GM23338 (cell line): ENCODE measurements at regions not wholly inside any gene's neighbourhood (a gene's known extent, or its start where the extent isn't known, plus 50 kb on each side); places are given as distances from the start of the nearest gene placed in this dataset.

Source experiments
- ATAC-seq: fragments of 200-7000 bp; cut with Tn5 transposase; 3 replicates; pipeline ENCODE4 v1.9.1; 2020
- DNase-seq: peaks from one replicate; pipeline ENCODE4 v3.0.0-alpha.2; 2015; ENCODE audit warnings: low spot score
- H2AFZ ChIP-seq: fragments of 200-600 bp; sonication (generic); 2 replicates; pipeline ENCODE4 v1.8.0; 2016; ENCODE audit warnings: antibody characterized with exemption, mild to moderate bottlenecking, moderate library complexity
- H3F3A ChIP-seq: fragments of 200-600 bp; sonication (generic); replicated peaks from 2 replicates; pipeline ENCODE4 v1.8.0; 2017; ENCODE audit warnings: antibody characterized with exemption, mixed run types, low read depth
- H3K27ac ChIP-seq: fragments of 200-600 bp; sonication (generic); 2 replicates; pipeline ENCODE4 v1.6.1; 2016; ENCODE audit warnings: low read depth
- H3K27me3 ChIP-seq: fragments of 200-600 bp; sonication (generic); 2 replicates; pipeline ENCODE4 v1.8.0; 2016; ENCODE audit warnings: mild to moderate bottlenecking, mixed run types, moderate library complexity; ENCODE audit not compliant: insufficient read depth
- H3K36me3 ChIP-seq: fragments of 200-600 bp; sonication (generic); 2 replicates; pipeline ENCODE4 v1.8.0; 2016; ENCODE audit warnings: mild to moderate bottlenecking; ENCODE audit not compliant: insufficient read depth
- H3K4me1 ChIP-seq: fragments of 200-600 bp; sonication (generic); 2 replicates; pipeline ENCODE4 v1.8.0; 2016; ENCODE audit warnings: mild to moderate bottlenecking, moderate library complexity; ENCODE audit not compliant: insufficient read depth
- H3K4me2 ChIP-seq: fragments of 200-600 bp; sonication (generic); 2 replicates; pipeline ENCODE4 v1.7.1; 2017; ENCODE audit warnings: mixed run types
- H3K4me3 ChIP-seq: fragments of 200-600 bp; sonication (generic); 2 replicates; pipeline ENCODE4 v1.6.1; 2016; ENCODE audit warnings: mixed run types
- H3K79me2 ChIP-seq: fragments of 200-600 bp; sonication (generic); replicated peaks from 2 replicates; pipeline ENCODE4 v1.8.0; 2017; ENCODE audit warnings: mild to moderate bottlenecking; ENCODE audit not compliant: insufficient read depth
- H3K9me2 ChIP-seq: fragments of 200-600 bp; sonication (generic); 2 replicates; pipeline ENCODE4 v1.8.0; 2017; ENCODE audit not compliant: insufficient read depth
- H4K20me1 ChIP-seq: fragments of 200-600 bp; sonication (generic); replicated peaks from 2 replicates; pipeline ENCODE4 v1.8.0; 2017; ENCODE audit warnings: mild to moderate bottlenecking; ENCODE audit not compliant: insufficient read depth
- H3K27ac Mint-ChIP-seq: 2 replicates; pipeline ENCODE4 v1.8.0; 2020; ENCODE audit warnings: inconsistent platforms, mild to moderate bottlenecking, moderate library complexity, mixed read lengths
- H3K27me3 Mint-ChIP-seq: 3 replicates; pipeline ENCODE4 v1.8.0; 2022; ENCODE audit warnings: low read depth, mild to moderate bottlenecking, moderate library complexity, mixed read lengths, inconsistent platforms; ENCODE audit not compliant: insufficient read depth, poor library complexity
- H3K36me3 Mint-ChIP-seq: 3 replicates; pipeline ENCODE4 v1.8.0; 2021; ENCODE audit warnings: low read depth, mild to moderate bottlenecking, inconsistent platforms, moderate library complexity, mixed read lengths
- H3K4me1 Mint-ChIP-seq: 3 replicates; pipeline ENCODE4 v1.8.0; 2020; ENCODE audit warnings: mild to moderate bottlenecking, inconsistent platforms, mixed read lengths
- H3K4me3 Mint-ChIP-seq: 3 replicates; pipeline ENCODE4 v1.8.0; 2021; ENCODE audit warnings: moderate library complexity, mild to moderate bottlenecking, inconsistent platforms, mixed read lengths
- H3K9me3 Mint-ChIP-seq: 3 replicates; pipeline ENCODE4 v1.8.0; 2020; ENCODE audit warnings: moderate library complexity, mild to moderate bottlenecking, inconsistent platforms, mixed read lengths
- CREB1 ChIP-seq: fragments of 250-450 bp; sonication (Bioruptor Pico); IDR thresholded peaks from 2 replicates; pipeline ENCODE4 v1.5.0; 2020; ENCODE audit warnings: low read depth, mild to moderate bottlenecking, moderate library complexity
- EZH2 ChIP-seq: fragments of 200-600 bp; sonication (generic); IDR thresholded peaks from one replicate; pipeline ENCODE4 v1.8.0; 2017; ENCODE audit warnings: antibody characterized with exemption, mild to moderate bottlenecking, low read depth; ENCODE audit not compliant: unreplicated experiment
- EZH2phosphoT487 ChIP-seq: fragments of 200-600 bp; sonication (generic); IDR thresholded peaks from one replicate; pipeline ENCODE4 v1.8.1; 2018; ENCODE audit warnings: antibody characterized with exemption; ENCODE audit not compliant: unreplicated experiment
- JUNB ChIP-seq: IDR thresholded peaks from one replicate; pipeline ENCODE4 v1.6.1; 2016; ENCODE audit warnings: antibody characterized with exemption; ENCODE audit not compliant: unreplicated experiment
- ZNF114 ChIP-seq: fragments of 250-450 bp; sonication (Bioruptor Pico); IDR thresholded peaks from 2 replicates; pipeline ENCODE4 v1.5.0; 2020; ENCODE audit warnings: mild to moderate bottlenecking, moderate library complexity
- ZNF331 ChIP-seq: fragments of 250-450 bp; sonication (Bioruptor Pico); IDR thresholded peaks from 2 replicates; pipeline ENCODE4 v1.5.0; 2020; ENCODE audit warnings: low read depth, mild to moderate bottlenecking, moderate library complexity
- TF ChIP-seq, protein P1 (sequence below), 2 experiments: fragments of 200-600 bp in 1 of 2; sonication (generic) in 1 of 2; conservative IDR thresholded peaks; 2 replicates each; pipeline versions ENCODE4 v1.5.1 to v1.6.1; 2016 to 2017; ENCODE audit warnings: antibody characterized with exemption in 2 of 2, low read depth in 2 of 2, mild to moderate bottlenecking in 2 of 2, moderate library complexity in 1 of 2
- TF ChIP-seq, protein P2 (sequence below): IDR thresholded peaks from one replicate; pipeline ENCODE4 v1.6.1; 2018; ENCODE audit warnings: antibody characterized with exemption; ENCODE audit not compliant: unreplicated experiment
- TF ChIP-seq, protein P3 (sequence below): IDR thresholded peaks from 2 replicates; pipeline ENCODE4 v1.6.1; 2016; ENCODE audit warnings: antibody characterized with exemption
- TF ChIP-seq, protein P4 (sequence below): fragments of 250-450 bp; sonication (Bioruptor Pico); IDR thresholded peaks from 2 replicates; pipeline ENCODE4 v1.5.0; 2020; ENCODE audit warnings: mild to moderate bottlenecking, moderate library complexity

DNA sequence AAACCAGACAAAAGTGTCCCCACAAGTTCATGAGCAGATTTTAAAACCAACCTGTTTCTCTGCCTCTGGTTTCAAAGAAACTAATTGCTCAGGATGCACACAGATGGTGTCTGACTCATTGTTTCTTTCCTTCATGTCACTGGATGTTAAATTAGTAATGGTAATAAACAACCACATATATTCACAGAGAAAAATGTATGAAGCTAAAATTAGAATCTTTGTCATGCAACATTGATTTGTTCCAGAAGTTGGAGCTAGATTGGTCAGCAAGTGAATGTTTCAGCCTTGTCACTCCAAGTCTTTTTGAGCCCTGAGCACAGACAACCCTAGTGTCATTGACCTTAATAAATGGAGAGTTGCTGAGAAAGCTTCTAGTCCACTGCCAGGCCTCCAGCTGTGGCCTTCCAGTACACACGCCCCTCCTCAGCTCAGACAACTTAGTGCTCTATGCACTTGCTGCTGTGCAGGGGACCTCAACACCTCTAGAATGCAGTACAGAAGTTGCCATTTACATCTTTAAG, 175.9 kb downstream of the CCDC71L start (continued):
- TF ChIP-seq JUNB = no peak
- no peak for TF ChIP-seq CREB1 (CRISPR knock-in tag)
- no peak for TF ChIP-seq ZNF331

DNA sequence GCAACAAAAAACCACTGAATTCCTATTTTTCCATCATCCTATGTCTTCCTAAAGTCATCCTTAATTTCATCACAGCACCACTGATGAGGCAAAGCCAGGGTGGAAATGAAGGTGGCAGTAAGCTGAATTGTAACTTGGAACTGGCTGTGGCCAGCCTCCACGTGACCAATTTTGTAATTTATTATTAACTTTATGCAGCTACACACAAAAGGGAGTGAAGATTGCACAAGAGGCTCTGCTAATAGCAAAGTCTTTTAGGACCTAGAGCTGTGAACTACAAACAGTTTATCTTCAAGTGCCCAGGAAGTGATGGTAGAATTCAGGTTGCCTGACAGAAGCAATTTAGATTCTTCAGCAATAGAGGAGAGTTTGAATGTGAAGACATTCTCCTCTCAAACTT, 176.4 kb downstream of the CCDC71L start:
- no peak overlapping the region for H3K4me2 ChIP-seq
- no peak for DNase-seq

More for the DNA sequence above, 176.4 kb downstream of the CCDC71L start:
- H3K4me1 Mint-ChIP-seq = peaks cover 3% of the 10 kb centered on the region; the same call in 1 of the 3 replicates
- Histone ChIP-seq H3K27ac (no peak overlapping the region), H3K9me2 (no peaks in the 10 kb centered on the region), H3K4me1 (no peaks in the 10 kb centered on the region), H3K79me2 (no peaks in the 10 kb centered on the region), H3K27me3 (no peaks in the 10 kb centered on the region), H3K36me3 (no peaks in the 10 kb centered on the region), H2AFZ (no peak overlapping the region), H4K20me1 (no peaks in the 10 kb centered on the region), H3F3A (no peaks in the 10 kb centered on the region), H3K4me3 (no peak overlapping the region)
- H3K27me3 Mint-ChIP-seq = no peaks in the 10 kb centered on the region
- no peaks in the 10 kb centered on the region for H3K36me3 Mint-ChIP-seq
- H3K27ac Mint-ChIP-seq = no peak overlapping the region
- H3K9me3 Mint-ChIP-seq = no peaks in the 10 kb centered on the region
- H3K4me3 Mint-ChIP-seq = no peak overlapping the region
- ATAC-seq = no peak
- TF ChIP-seq EZH2 (no peak), ZNF114 (CRISPR knock-in tag) (no peak), JUNB (no peak), EZH2phosphoT487 (no peak), ZNF331 (no peak), CREB1 (CRISPR knock-in tag) (no peak)
- TF ChIP-seq, protein P1, sequence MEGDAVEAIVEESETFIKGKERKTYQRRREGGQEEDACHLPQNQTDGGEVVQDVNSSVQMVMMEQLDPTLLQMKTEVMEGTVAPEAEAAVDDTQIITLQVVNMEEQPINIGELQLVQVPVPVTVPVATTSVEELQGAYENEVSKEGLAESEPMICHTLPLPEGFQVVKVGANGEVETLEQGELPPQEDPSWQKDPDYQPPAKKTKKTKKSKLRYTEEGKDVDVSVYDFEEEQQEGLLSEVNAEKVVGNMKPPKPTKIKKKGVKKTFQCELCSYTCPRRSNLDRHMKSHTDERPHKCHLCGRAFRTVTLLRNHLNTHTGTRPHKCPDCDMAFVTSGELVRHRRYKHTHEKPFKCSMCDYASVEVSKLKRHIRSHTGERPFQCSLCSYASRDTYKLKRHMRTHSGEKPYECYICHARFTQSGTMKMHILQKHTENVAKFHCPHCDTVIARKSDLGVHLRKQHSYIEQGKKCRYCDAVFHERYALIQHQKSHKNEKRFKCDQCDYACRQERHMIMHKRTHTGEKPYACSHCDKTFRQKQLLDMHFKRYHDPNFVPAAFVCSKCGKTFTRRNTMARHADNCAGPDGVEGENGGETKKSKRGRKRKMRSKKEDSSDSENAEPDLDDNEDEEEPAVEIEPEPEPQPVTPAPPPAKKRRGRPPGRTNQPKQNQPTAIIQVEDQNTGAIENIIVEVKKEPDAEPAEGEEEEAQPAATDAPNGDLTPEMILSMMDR (conservative IDR thresholded peaks at IDR 0.05; ENCODE audit: low read depth in 2 of 2) = no peak
- TF ChIP-seq, protein P2, sequence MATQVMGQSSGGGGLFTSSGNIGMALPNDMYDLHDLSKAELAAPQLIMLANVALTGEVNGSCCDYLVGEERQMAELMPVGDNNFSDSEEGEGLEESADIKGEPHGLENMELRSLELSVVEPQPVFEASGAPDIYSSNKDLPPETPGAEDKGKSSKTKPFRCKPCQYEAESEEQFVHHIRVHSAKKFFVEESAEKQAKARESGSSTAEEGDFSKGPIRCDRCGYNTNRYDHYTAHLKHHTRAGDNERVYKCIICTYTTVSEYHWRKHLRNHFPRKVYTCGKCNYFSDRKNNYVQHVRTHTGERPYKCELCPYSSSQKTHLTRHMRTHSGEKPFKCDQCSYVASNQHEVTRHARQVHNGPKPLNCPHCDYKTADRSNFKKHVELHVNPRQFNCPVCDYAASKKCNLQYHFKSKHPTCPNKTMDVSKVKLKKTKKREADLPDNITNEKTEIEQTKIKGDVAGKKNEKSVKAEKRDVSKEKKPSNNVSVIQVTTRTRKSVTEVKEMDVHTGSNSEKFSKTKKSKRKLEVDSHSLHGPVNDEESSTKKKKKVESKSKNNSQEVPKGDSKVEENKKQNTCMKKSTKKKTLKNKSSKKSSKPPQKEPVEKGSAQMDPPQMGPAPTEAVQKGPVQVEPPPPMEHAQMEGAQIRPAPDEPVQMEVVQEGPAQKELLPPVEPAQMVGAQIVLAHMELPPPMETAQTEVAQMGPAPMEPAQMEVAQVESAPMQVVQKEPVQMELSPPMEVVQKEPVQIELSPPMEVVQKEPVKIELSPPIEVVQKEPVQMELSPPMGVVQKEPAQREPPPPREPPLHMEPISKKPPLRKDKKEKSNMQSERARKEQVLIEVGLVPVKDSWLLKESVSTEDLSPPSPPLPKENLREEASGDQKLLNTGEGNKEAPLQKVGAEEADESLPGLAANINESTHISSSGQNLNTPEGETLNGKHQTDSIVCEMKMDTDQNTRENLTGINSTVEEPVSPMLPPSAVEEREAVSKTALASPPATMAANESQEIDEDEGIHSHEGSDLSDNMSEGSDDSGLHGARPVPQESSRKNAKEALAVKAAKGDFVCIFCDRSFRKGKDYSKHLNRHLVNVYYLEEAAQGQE = no peak
- TF ChIP-seq, protein P3, sequence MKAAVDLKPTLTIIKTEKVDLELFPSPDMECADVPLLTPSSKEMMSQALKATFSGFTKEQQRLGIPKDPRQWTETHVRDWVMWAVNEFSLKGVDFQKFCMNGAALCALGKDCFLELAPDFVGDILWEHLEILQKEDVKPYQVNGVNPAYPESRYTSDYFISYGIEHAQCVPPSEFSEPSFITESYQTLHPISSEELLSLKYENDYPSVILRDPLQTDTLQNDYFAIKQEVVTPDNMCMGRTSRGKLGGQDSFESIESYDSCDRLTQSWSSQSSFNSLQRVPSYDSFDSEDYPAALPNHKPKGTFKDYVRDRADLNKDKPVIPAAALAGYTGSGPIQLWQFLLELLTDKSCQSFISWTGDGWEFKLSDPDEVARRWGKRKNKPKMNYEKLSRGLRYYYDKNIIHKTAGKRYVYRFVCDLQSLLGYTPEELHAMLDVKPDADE = no peak
- TF ChIP-seq, protein P4, sequence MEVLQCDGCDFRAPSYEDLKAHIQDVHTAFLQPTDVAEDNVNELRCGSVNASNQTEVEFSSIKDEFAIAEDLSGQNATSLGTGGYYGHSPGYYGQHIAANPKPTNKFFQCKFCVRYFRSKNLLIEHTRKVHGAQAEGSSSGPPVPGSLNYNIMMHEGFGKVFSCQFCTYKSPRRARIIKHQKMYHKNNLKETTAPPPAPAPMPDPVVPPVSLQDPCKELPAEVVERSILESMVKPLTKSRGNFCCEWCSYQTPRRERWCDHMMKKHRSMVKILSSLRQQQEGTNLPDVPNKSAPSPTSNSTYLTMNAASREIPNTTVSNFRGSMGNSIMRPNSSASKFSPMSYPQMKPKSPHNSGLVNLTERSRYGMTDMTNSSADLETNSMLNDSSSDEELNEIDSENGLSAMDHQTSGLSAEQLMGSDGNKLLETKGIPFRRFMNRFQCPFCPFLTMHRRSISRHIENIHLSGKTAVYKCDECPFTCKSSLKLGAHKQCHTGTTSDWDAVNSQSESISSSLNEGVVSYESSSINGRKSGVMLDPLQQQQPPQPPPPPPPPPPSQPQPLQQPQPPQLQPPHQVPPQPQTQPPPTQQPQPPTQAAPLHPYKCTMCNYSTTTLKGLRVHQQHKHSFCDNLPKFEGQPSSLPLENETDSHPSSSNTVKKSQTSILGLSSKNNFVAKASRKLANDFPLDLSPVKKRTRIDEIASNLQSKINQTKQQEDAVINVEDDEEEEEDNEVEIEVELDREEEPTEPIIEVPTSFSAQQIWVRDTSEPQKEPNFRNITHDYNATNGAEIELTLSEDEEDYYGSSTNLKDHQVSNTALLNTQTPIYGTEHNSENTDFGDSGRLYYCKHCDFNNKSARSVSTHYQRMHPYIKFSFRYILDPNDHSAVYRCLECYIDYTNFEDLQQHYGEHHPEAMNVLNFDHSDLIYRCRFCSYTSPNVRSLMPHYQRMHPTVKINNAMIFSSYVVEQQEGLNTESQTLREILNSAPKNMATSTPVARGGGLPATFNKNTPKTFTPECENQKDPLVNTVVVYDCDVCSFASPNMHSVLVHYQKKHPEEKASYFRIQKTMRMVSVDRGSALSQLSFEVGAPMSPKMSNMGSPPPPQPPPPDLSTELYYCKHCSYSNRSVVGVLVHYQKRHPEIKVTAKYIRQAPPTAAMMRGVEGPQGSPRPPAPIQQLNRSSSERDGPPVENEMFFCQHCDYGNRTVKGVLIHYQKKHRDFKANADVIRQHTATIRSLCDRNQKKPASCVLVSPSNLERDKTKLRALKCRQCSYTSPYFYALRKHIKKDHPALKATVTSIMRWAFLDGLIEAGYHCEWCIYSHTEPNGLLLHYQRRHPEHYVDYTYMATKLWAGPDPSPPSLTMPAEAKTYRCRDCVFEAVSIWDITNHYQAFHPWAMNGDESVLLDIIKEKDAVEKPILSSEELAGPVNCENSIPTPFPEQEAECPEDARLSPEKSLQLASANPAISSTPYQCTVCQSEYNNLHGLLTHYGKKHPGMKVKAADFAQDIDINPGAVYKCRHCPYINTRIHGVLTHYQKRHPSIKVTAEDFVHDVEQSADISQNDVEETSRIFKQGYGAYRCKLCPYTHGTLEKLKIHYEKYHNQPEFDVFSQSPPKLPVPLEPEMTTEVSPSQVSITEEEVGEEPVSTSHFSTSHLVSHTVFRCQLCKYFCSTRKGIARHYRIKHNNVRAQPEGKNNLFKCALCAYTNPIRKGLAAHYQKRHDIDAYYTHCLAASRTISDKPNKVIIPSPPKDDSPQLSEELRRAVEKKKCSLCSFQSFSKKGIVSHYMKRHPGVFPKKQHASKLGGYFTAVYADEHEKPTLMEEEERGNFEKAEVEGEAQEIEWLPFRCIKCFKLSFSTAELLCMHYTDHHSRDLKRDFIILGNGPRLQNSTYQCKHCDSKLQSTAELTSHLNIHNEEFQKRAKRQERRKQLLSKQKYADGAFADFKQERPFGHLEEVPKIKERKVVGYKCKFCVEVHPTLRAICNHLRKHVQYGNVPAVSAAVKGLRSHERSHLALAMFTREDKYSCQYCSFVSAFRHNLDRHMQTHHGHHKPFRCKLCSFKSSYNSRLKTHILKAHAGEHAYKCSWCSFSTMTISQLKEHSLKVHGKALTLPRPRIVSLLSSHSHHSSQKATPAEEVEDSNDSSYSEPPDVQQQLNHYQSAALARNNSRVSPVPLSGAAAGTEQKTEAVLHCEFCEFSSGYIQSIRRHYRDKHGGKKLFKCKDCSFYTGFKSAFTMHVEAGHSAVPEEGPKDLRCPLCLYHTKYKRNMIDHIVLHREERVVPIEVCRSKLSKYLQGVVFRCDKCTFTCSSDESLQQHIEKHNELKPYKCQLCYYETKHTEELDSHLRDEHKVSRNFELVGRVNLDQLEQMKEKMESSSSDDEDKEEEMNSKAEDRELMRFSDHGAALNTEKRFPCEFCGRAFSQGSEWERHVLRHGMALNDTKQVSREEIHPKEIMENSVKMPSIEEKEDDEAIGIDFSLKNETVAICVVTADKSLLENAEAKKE (CRISPR knock-in tag) = no peak
